MM.1S (cell line): ENCODE measurements at regions not wholly inside any gene's neighbourhood (a gene's known extent, or its start where the extent isn't known, plus 50 kb on each side); places are given as distances from the start of the nearest gene placed in this dataset.

Experiments
- DNase-seq: peaks from one replicate; pipeline ENCODE4 v3.0.0-alpha.2; 2015
- H2AFZ ChIP-seq: fragments of 300-600 bp; sonication (generic); 2 replicates; pipeline ENCODE4 v1.6.0; 2016; ENCODE audit warnings: antibody characterized with exemption, low read length
- H3F3A ChIP-seq: fragments of 300-600 bp; sonication (generic); 2 replicates; pipeline ENCODE4 v1.6.1; 2016; ENCODE audit warnings: mild to moderate bottlenecking, antibody characterized with exemption, low read length, moderate library complexity, mixed read lengths; ENCODE audit not compliant: insufficient read depth
- H3K27ac ChIP-seq: fragments of 300-600 bp; sonication (generic); 2 replicates; pipeline ENCODE4 v1.5.1; 2016; ENCODE audit warnings: mild to moderate bottlenecking, low read length
- H3K27me3 ChIP-seq: fragments of 300-600 bp; sonication (generic); replicated peaks from 2 replicates; pipeline ENCODE4 v1.6.0; 2016; ENCODE audit warnings: low read length; ENCODE audit not compliant: insufficient read depth
- H3K36me3 ChIP-seq: fragments of 300-600 bp; sonication (generic); replicated peaks from 2 replicates; pipeline ENCODE4 v1.6.1; 2016; ENCODE audit warnings: mild to moderate bottlenecking, low read length, mixed read lengths; ENCODE audit not compliant: insufficient read depth
- H3K4me1 ChIP-seq: fragments of 300-600 bp; sonication (generic); 2 replicates; pipeline ENCODE4 v1.6.1; 2016; ENCODE audit warnings: low read length, mixed read lengths
- H3K4me2 ChIP-seq: fragments of 300-600 bp; sonication (generic); 2 replicates; pipeline ENCODE4 v1.6.0; 2016; ENCODE audit warnings: low read depth, low read length
- H3K4me3 ChIP-seq: fragments of 300-600 bp; sonication (generic); 2 replicates; pipeline ENCODE4 v1.5.1; 2016; ENCODE audit warnings: low read length, mixed read lengths
- H3K79me2 ChIP-seq: fragments of 300-600 bp; sonication (generic); 2 replicates; pipeline ENCODE4 v1.6.1; 2016; ENCODE audit warnings: mixed run types, low read length, mixed read lengths
- H3K9ac ChIP-seq: fragments of 300-600 bp; sonication (generic); 2 replicates; pipeline ENCODE4 v1.6.1; 2016; ENCODE audit warnings: low read length, mixed read lengths
- H3K9me2 ChIP-seq: fragments of 300-600 bp; sonication (generic); replicated peaks from 2 replicates; pipeline ENCODE4 v1.6.1; 2016; ENCODE audit warnings: mild to moderate bottlenecking, low read length, mixed read lengths; ENCODE audit not compliant: insufficient read depth
- H3K9me3 ChIP-seq: fragments of 300-600 bp; sonication (generic); replicated peaks from 2 replicates; pipeline ENCODE4 v1.6.1; 2016; ENCODE audit warnings: mild to moderate bottlenecking, low read length, mixed read lengths; ENCODE audit not compliant: insufficient read depth
- H4K20me1 ChIP-seq: fragments of 300-600 bp; sonication (generic); 2 replicates; pipeline ENCODE4 v1.6.1; 2016; ENCODE audit warnings: mild to moderate bottlenecking, low read length, moderate library complexity, mixed read lengths; ENCODE audit not compliant: insufficient read depth
- CTCF ChIP-seq: fragments of 300-600 bp; sonication (generic); IDR thresholded peaks from 2 replicates; pipeline ENCODE4 v1.5.1; 2016; ENCODE audit warnings: antibody characterized with exemption, low read length, mixed read lengths
- EZH2 ChIP-seq: fragments of 300-600 bp; sonication (generic); optimal IDR thresholded peaks from 2 replicates; pipeline ENCODE3; 2017; ENCODE audit warnings: low read depth, mild to moderate bottlenecking, antibody characterized with exemption, low read length, mixed read lengths
- EZH2phosphoT487 ChIP-seq: fragments of 300-600 bp; sonication (generic); IDR thresholded peaks from 2 replicates; pipeline ENCODE4 v1.6.1; 2018; ENCODE audit warnings: antibody characterized with exemption, low read length

- H3K36me3 ChIP-seq = no peaks in the 10 kb centered on the region
- H3K4me3 ChIP-seq = no peak overlapping the region
- no peaks in the 10 kb centered on the region for H3K9me2 ChIP-seq
- H3F3A ChIP-seq = no peaks in the 10 kb centered on the region
- H3K27ac ChIP-seq = no peak overlapping the region
- no peaks in the 10 kb centered on the region; the same call in 1 of the 2 replicates for H3K27me3 ChIP-seq
- H3K9ac ChIP-seq = no peak overlapping the region
- H3K79me2 ChIP-seq = no peaks in the 10 kb centered on the region
- no peak overlapping the region for H2AFZ ChIP-seq
- H3K9me3 ChIP-seq = no peaks in the 10 kb centered on the region
- no peak overlapping the region for H3K4me2 ChIP-seq
- TF ChIP-seq EZH2phosphoT487 (no peak), CTCF (no peak), EZH2 (no peak)
- no peaks in the 10 kb centered on the region for H4K20me1 ChIP-seq
- no peak for DNase-seq
- H3K4me1 ChIP-seq = no peaks in the 10 kb centered on the region
These were observed 209.5 kb upstream of the POU3F1 start for GRCh38 chr1:38256072-38256471.

GRCh38 chr1:38253314-38253713, 206.7 kb upstream of the POU3F1 start:
- Histone ChIP-seq H3K9me2 (no peaks in the 10 kb centered on the region), H3K36me3 (no peaks in the 10 kb centered on the region), H4K20me1 (no peaks in the 10 kb centered on the region), H3K4me1 (no peaks in the 10 kb centered on the region), H3K4me2 (no peak overlapping the region), H2AFZ (no peak overlapping the region), H3K27ac (no peak overlapping the region), H3F3A (no peaks in the 10 kb centered on the region), H3K79me2 (no peaks in the 10 kb centered on the region), H3K9ac (no peak overlapping the region), H3K4me3 (no peak overlapping the region), H3K9me3 (no peaks in the 10 kb centered on the region), H3K27me3 (no peaks in the 10 kb centered on the region)
- TF ChIP-seq CTCF (no peak), EZH2 (no peak), EZH2phosphoT487 (no peak)
- DNase-seq = no peak

GRCh38 chr1:38250356-38250755, 203.8 kb upstream of the POU3F1 start:
- H2AFZ ChIP-seq = no peak overlapping the region

GRCh38 chr1:38249001-38249400, 202.4 kb upstream of the POU3F1 start:
- Histone ChIP-seq H2AFZ (no peak overlapping the region), H3K36me3 (no peaks in the 10 kb centered on the region), H3K4me3 (no peak overlapping the region), H3K27me3 (peaks cover 12% of the 10 kb centered on the region), H3K9me3 (no peaks in the 10 kb centered on the region), H3K4me1 (no peaks in the 10 kb centered on the region), H3K9ac (no peak overlapping the region), H3K4me2 (no peak overlapping the region), H3K9me2 (no peaks in the 10 kb centered on the region), H3F3A (no peaks in the 10 kb centered on the region), H4K20me1 (no peaks in the 10 kb centered on the region), H3K27ac (no peak overlapping the region), H3K79me2 (no peaks in the 10 kb centered on the region)
- TF ChIP-seq CTCF = no peak
- no peak for TF ChIP-seq EZH2
- TF ChIP-seq EZH2phosphoT487 = no peak
- DNase-seq = no peak

More at GRCh38 chr1:38250356-38250755, 203.8 kb upstream of the POU3F1 start:
- Histone ChIP-seq H3K9ac (no peak overlapping the region), H3K4me2 (no peak overlapping the region), H3K27me3 (peaks cover 12% of the 10 kb centered on the region), H3K4me3 (no peak overlapping the region), H3K79me2 (no peaks in the 10 kb centered on the region), H3K9me2 (no peaks in the 10 kb centered on the region), H3K4me1 (no peaks in the 10 kb centered on the region), H3K9me3 (no peaks in the 10 kb centered on the region), H3K36me3 (no peaks in the 10 kb centered on the region), H3F3A (no peaks in the 10 kb centered on the region), H4K20me1 (no peaks in the 10 kb centered on the region), H3K27ac (no peak overlapping the region)
- no peak for TF ChIP-seq EZH2phosphoT487
- DNase-seq = no peak
